ENCODE measurements at regions not wholly inside any gene's neighbourhood (a gene's known extent, or its start where the extent isn't known, plus 50 kb on each side); places are given as distances from the start of the nearest gene placed in this dataset.
"Not testable (repeated sequence)": the region's sequence is repeated elsewhere in the genome, so short reads cannot be mapped to it uniquely, and the experiment has no call there.

- Histone ChIP-seq H3K36me3 (no peaks in the 10 kb centered on the region), H3K4me3 (no peak overlapping the region), H3K4me1 (no peaks in the 10 kb centered on the region), H3K27me3 (no peaks in the 10 kb centered on the region), H3K9me3 (no peaks in the 10 kb centered on the region), H3K27ac (no peak overlapping the region)
- DNase-seq (no peak), ATAC-seq (no peak)
- TF ChIP-seq POLR2A (IDR thresholded peaks at IDR 0.05) (no peak), CTCF (IDR thresholded peaks at IDR 0.05) (no peak)
- intact Hi-C loops (cut with DNase I): no loop called here
Measured at GRCh38 chr1:57578680-57579079, 154.8 kb upstream of the DAB1 start.

GRCh38 chr1:57578099-57578498 is 154.2 kb upstream of the DAB1 start:
- H3K9me3 ChIP-seq: no peaks in the 10 kb centered on the region
- intact Hi-C loops (cut with DNase I): no loop called here
- no peak for TF ChIP-seq CTCF (IDR thresholded peaks at IDR 0.05)
- no peak for TF ChIP-seq POLR2A (IDR thresholded peaks at IDR 0.05)
- WGBS (ENCODE audit: insufficient coverage, low coverage, low lambda C conversion rate, missing lambda C conversion rate): 100% methylated on average over 1 of the region's 2 CpGs
- no peak overlapping the region for H3K27ac ChIP-seq
- DNase-seq (no peak), ATAC-seq (no peak)
- no peaks in the 10 kb centered on the region for H3K27me3 ChIP-seq
- no peaks in the 10 kb centered on the region for H3K4me1 ChIP-seq
- no peak overlapping the region for H3K4me3 ChIP-seq
- H3K36me3 ChIP-seq: no peaks in the 10 kb centered on the region

GRCh38 chr1:57576756-57577155 is 152.9 kb upstream of the DAB1 start:
- no peak for ATAC-seq
- TF ChIP-seq CTCF (IDR thresholded peaks at IDR 0.05): no peak
- TF ChIP-seq POLR2A (IDR thresholded peaks at IDR 0.05): no peak
- no peaks in the 10 kb centered on the region for H3K27me3 ChIP-seq
- H3K4me3 ChIP-seq: no peak overlapping the region
- no peak overlapping the region for H3K27ac ChIP-seq
- H3K36me3 ChIP-seq: no peaks in the 10 kb centered on the region
- 47% methylated on average over 6 of the region's 6 CpGs for WGBS (ENCODE audit: insufficient coverage, low coverage, low lambda C conversion rate, missing lambda C conversion rate)
- H3K9me3 ChIP-seq: no peaks in the 10 kb centered on the region
- no peak for DNase-seq
- no peaks in the 10 kb centered on the region for H3K4me1 ChIP-seq
- intact Hi-C loops (cut with DNase I): no loop called here

GRCh38 chr1:57572016-57572415 is 148.2 kb upstream of the DAB1 start:
- DNase-seq (no peak), ATAC-seq (no peak)
- Histone ChIP-seq H3K4me1 (no peaks in the 10 kb centered on the region), H3K27ac (no peak overlapping the region), H3K27me3 (no peaks in the 10 kb centered on the region), H3K9me3 (no peaks in the 10 kb centered on the region), H3K4me3 (no peak overlapping the region), H3K36me3 (no peaks in the 10 kb centered on the region)
- intact Hi-C loops (cut with DNase I): no loop called here
- TF ChIP-seq CTCF (IDR thresholded peaks at IDR 0.05) (no peak), POLR2A (IDR thresholded peaks at IDR 0.05) (no peak)
- 84% methylated on average over 4 of the region's 4 CpGs for WGBS (ENCODE audit: insufficient coverage, low coverage, low lambda C conversion rate, missing lambda C conversion rate)

- WGBS (ENCODE audit: insufficient coverage, low coverage, low lambda C conversion rate, missing lambda C conversion rate): 67% methylated on average over 3 of the region's 3 CpGs
Measured at GRCh38 chr1:57558066-57558465, 134.2 kb upstream of the DAB1 start.

More at GRCh38 chr1:57558066-57558465, 134.2 kb upstream of the DAB1 start:
- H3K9me3 ChIP-seq; intact Hi-C loops (cut with DNase I); H3K27me3 ChIP-seq; ATAC-seq; H3K36me3 ChIP-seq; H3K4me1 ChIP-seq; H3K4me3 ChIP-seq; DNase-seq; H3K27ac ChIP-seq: not testable (repeated sequence)
